Gastrocnemius medialis (tissue), 4 donors: ENCODE measurements at regions not wholly inside any gene's neighbourhood (a gene's known extent, or its start where the extent isn't known, plus 50 kb on each side); places are given as distances from the start of the nearest gene placed in this dataset.

ENCODE experiments used
- CTCF ChIP-seq, 5 experiments: fragments of 450-650 bp in 3 of 5; fragments of 200-600 bp in 2 of 5; sonication (generic) in 2 of 5; IDR thresholded peaks in 4 of 5; conservative IDR thresholded peaks in 1 of 5; 1 replicate in 4 of 5; 2 replicates in 1 of 5; pipeline ENCODE4 v1.5.1; 2016 to 2019; ENCODE audit warnings: antibody characterized with exemption in 5 of 5, mild to moderate bottlenecking in 3 of 5, moderate library complexity in 3 of 5
- POLR2A ChIP-seq, 2 donors: fragments of 450-650 bp; IDR thresholded peaks; one replicate each; pipeline ENCODE4 v1.6.1; 2017; ENCODE audit warnings: antibody characterized with exemption in 2 of 2, mild to moderate bottlenecking in 2 of 2, moderate library complexity in 2 of 2

DNA sequence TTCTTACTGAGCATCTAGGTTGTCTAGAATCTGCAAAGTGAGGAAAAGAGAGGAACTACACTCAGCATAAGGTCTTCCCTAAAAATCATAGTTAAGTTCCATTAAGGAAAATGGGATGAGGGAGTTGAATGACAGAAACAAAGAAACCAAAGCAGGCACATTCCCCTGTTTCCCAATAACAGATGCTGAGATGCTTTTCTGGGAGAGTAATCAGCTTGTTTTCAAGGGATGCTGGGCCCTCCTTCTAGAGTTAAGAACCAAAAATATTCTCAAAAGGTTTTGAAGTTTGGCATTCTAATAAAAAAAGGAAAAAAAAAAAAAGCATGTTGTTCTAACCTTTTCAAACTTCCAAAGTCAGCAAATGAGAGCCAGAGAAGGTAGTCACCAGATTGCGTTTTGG is 105.2 kb upstream of the ZNF648 start:
- TF ChIP-seq CTCF (IDR thresholded peaks at IDR 0.05 in 4 of 5, conservative IDR thresholded peaks at IDR 0.05 in 1 of 5), result no peak
- no peak for TF ChIP-seq POLR2A (IDR thresholded peaks at IDR 0.05)
